HG02678 (cell line): ENCODE measurements at regions not wholly inside any gene's neighbourhood (a gene's known extent, or its start where the extent isn't known, plus 50 kb on each side); places are given as distances from the start of the nearest gene placed in this dataset.
"Not testable (repeated sequence)": the region's sequence is repeated elsewhere in the genome, so short reads cannot be mapped to it uniquely, and the experiment has no call there.

Experiments
- ATAC-seq: cut with Tn5 transposase; IDR thresholded peaks from one replicate; pipeline ENCODE4 v1.9.1; 2021; ENCODE audit warnings: mild to moderate bottlenecking, moderate library complexity; ENCODE audit not compliant: unreplicated experiment

GRCh38 chr7:136134503-136134902 lies 157.3 kb upstream of the MTPN start:
- ATAC-seq, result no peak

GRCh38 chr7:136133551-136133950 lies 156.4 kb upstream of the MTPN start:
- ATAC-seq, result no peak

GRCh38 chr7:136131304-136131630 lies 154.1 kb upstream of the MTPN start:
- no peak for ATAC-seq

- no peak for ATAC-seq
Measured at GRCh38 chr7:136130511-136131303, 153.5 kb upstream of the MTPN start.

GRCh38 chr7:136128050-136128449 lies 150.9 kb upstream of the MTPN start:
- ATAC-seq, result no peak

GRCh38 chr7:136123352-136123751 lies 146.2 kb upstream of the MTPN start:
- no peak for ATAC-seq

GRCh38 chr7:136122026-136122425 lies 144.9 kb upstream of the MTPN start:
- ATAC-seq, result no peak

- no peak for ATAC-seq
Measured at GRCh38 chr7:136117539-136117938, 140.4 kb upstream of the MTPN start.

- ATAC-seq, result no peak
Measured at GRCh38 chr7:136116186-136116585, 139.0 kb upstream of the MTPN start.

GRCh38 chr7:136114966-136115762 lies 138.0 kb upstream of the MTPN start:
- ATAC-seq, result peak; percentile 99

GRCh38 chr7:136114467-136114866 lies 137.3 kb upstream of the MTPN start:
- not testable (repeated sequence) for ATAC-seq

- not testable (repeated sequence) for ATAC-seq
Measured at GRCh38 chr7:136109037-136109436, 131.9 kb upstream of the MTPN start.

GRCh38 chr7:136105191-136105590 lies 128.0 kb upstream of the MTPN start:
- ATAC-seq, result no peak

GRCh38 chr7:136104269-136104603 lies 127.1 kb upstream of the MTPN start:
- ATAC-seq, result no peak

GRCh38 chr7:136103545-136104268 lies 126.5 kb upstream of the MTPN start:
- no peak for ATAC-seq

- no peak for ATAC-seq
Measured at GRCh38 chr7:136102881-136103280, 125.7 kb upstream of the MTPN start.

GRCh38 chr7:136092714-136093113 lies 115.6 kb upstream of the MTPN start:
- ATAC-seq, result not testable (repeated sequence)

- ATAC-seq, result no peak
Measured at GRCh38 chr7:136087881-136088280, 110.7 kb upstream of the MTPN start.

- ATAC-seq, result peak; percentile 92
Measured at GRCh38 chr7:136086712-136087111, 109.6 kb upstream of the MTPN start.

- ATAC-seq, result no peak
Measured at GRCh38 chr7:136079934-136080333, 102.8 kb upstream of the MTPN start.

GRCh38 chr7:136079478-136079892 lies 102.3 kb upstream of the MTPN start:
- no peak for ATAC-seq

- ATAC-seq, result no peak
Measured at GRCh38 chr7:136079066-136079465, 101.9 kb upstream of the MTPN start.
